ENCODE measurements at regions not wholly inside any gene's neighbourhood (a gene's known extent, or its start where the extent isn't known, plus 50 kb on each side); places are given as distances from the start of the nearest gene placed in this dataset.

- POLR2A ChIA-PET, result no interaction called here
- Histone ChIP-seq H3K9me3 (no peaks in the 10 kb centered on the region), H3K27ac (no peak overlapping the region), H3K4me3 (no peak overlapping the region), H3K4me1 (peaks cover 20% of the 10 kb centered on the region; the same call in 2 of the 3 replicates), H3K4me2 (no peak overlapping the region)
- 76% methylated on average over 4 of the region's 4 CpGs for WGBS (ENCODE audit: missing lambda C conversion rate)
- CTCF ChIA-PET, result interaction anchor here (1.3 kb wide), 1 partner anchor 43 kb away, joined by 3 read pairs; no protein-coding TSS in a partner anchor
- DNase-seq (ENCODE audit: low read depth in 1 of 2, low spot score in 1 of 2) (no peak), FAIRE-seq (no peak), ATAC-seq (no peak)
- TF ChIP-seq ELK1 (IDR thresholded peaks at IDR 0.05; ENCODE audit: low read depth, low read length), result no peak
- TF ChIP-seq RAD21 (conservative IDR thresholded peaks at IDR 0.05 in 1 of 2, IDR thresholded peaks at IDR 0.05 in 1 of 2), result no peak
- TF ChIP-seq ATOH8 (CRISPR knock-in tag; IDR thresholded peaks at IDR 0.05; ENCODE audit: low read depth), result no peak
- TF ChIP-seq REST (IDR thresholded peaks at IDR 0.05), result no peak
- no peak for TF ChIP-seq EHMT2 (IDR thresholded peaks at IDR 0.05; ENCODE audit: low read depth)
- TF ChIP-seq SMC3 (IDR thresholded peaks at IDR 0.05), result no peak
- TF ChIP-seq KDM1A (IDR thresholded peaks at IDR 0.05; ENCODE audit: low read depth), result no peak
- no peak for TF ChIP-seq MYC (IDR thresholded peaks at IDR 0.05; ENCODE audit: borderline replicate concordance, low read length)
- TF ChIP-seq EP300 (IDR thresholded peaks at IDR 0.05), result no peak
- no peak for TF ChIP-seq MAZ (IDR thresholded peaks at IDR 0.05; ENCODE audit: borderline replicate concordance, low read depth, low read length)
Observed at GRCh38 chr3:23003733-23004046, 199.4 kb upstream of the UBE2E2 start.

- CTCF ChIA-PET, result interaction anchor here (0.6 kb wide), 1 partner anchor 219 kb away, joined by 3 read pairs; no protein-coding TSS in a partner anchor
- Histone ChIP-seq H3K4me1 (peaks cover 20% of the 10 kb centered on the region; the same call in 2 of the 3 replicates), H3K4me3 (no peak overlapping the region), H3K9me3 (no peaks in the 10 kb centered on the region), H3K4me2 (peak overlapping the region; percentile 37), H3K27ac (peak overlapping the region in 1 of 2 experiments; percentile 1; a peak in 2 of 6 replicates)
- DNase-seq (ENCODE audit: low read depth in 1 of 2, low spot score in 1 of 2) (peak; percentile 15 to 61), FAIRE-seq (peak; percentile 51), ATAC-seq (peak; percentile 94 to 96)
- 25% methylated on average over 5 of the region's 5 CpGs for WGBS (ENCODE audit: missing lambda C conversion rate)
- POLR2A ChIA-PET, result no interaction called here
- TF ChIP-seq KDM5A (IDR thresholded peaks at IDR 0.05) (no peak), FOSL2 (IDR thresholded peaks at IDR 0.05) (peak; percentile 45; the same call in 1 of the 2 replicates), FOSL2 (CRISPR knock-in tag; IDR thresholded peaks at IDR 0.05) (peak; percentile 63), CEBPB (IDR thresholded peaks at IDR 0.05) (0 out of 4 replicates have a peak, but pooled peaks of 1 of the 2 experiments have one; percentile 25), RAD21 (conservative IDR thresholded peaks at IDR 0.05 in 1 of 2, IDR thresholded peaks at IDR 0.05 in 1 of 2) (no peak), FOXS1 (CRISPR knock-in tag; IDR thresholded peaks at IDR 0.05) (no peak), RCOR1 (IDR thresholded peaks at IDR 0.05; ENCODE audit: low read depth, low read length) (no peak), JUN (IDR thresholded peaks at IDR 0.05) (0 out of 5 replicates have a peak, but pooled peaks of 1 of the 2 experiments have one; percentile 28), TP53 (CRISPR knock-in tag; IDR thresholded peaks at IDR 0.05) (no peak), MAFK (IDR thresholded peaks at IDR 0.05; ENCODE audit: partially characterized antibody) (no peak), JUNB (IDR thresholded peaks at IDR 0.05) (peak; percentile 74), ATOH8 (CRISPR knock-in tag; IDR thresholded peaks at IDR 0.05; ENCODE audit: low read depth) (no peak), HOXB5 (CRISPR knock-in tag; IDR thresholded peaks at IDR 0.05) (no peak), TFCP2L1 (CRISPR knock-in tag; IDR thresholded peaks at IDR 0.05) (no peak), ESRRA (IDR thresholded peaks at IDR 0.05; ENCODE audit: borderline replicate concordance, low read length) (no peak), ZSCAN20 (CRISPR knock-in tag; IDR thresholded peaks at IDR 0.05) (no peak), POLR2A (IDR thresholded peaks at IDR 0.05; ENCODE audit: low read length) (no peak), BHLHE40 (IDR thresholded peaks at IDR 0.05; ENCODE audit: low read depth, low read length) (no peak), ZNF302 (CRISPR knock-in tag; IDR thresholded peaks at IDR 0.05) (no peak), NR3C1 (IDR thresholded peaks at IDR 0.05) (no peak), POLR2AphosphoS2 (conservative IDR thresholded peaks at IDR 0.05; ENCODE audit: low read length) (no peak)
Observed at GRCh38 chr3:23004971-23005370, 198.2 kb upstream of the UBE2E2 start.
